ENCODE measurements at regions not wholly inside any gene's neighbourhood (a gene's known extent, or its start where the extent isn't known, plus 50 kb on each side); places are given as distances from the start of the nearest gene placed in this dataset.

DNA sequence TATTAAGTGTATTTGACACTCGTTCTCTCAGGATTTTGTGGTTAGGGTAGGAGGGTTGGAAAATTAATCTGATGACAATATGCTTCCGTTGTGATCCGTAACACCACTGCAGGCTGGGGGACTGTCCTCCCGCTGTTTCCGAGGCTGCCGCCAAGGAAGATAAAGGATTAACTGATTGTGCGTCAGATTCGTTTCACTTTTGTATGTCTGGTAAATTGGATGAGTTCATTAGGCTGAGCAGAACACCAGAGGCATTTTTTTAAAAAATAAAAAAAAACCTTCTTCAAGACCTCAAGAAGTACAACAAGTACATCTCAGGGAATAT lies 486.7 kb upstream of the SALL1 start:
- DNase-seq (ENCODE audit: low spot score): no peak
- H2AFZ ChIP-seq: no peak overlapping the region
- no peaks in the 10 kb centered on the region for H3K36me3 ChIP-seq (replicated peaks; ENCODE audit: insufficient read depth, low read depth)
- no peak overlapping the region for H3K27ac ChIP-seq
- H3K4me1 ChIP-seq (ENCODE audit: insufficient read depth): no peaks in the 10 kb centered on the region
- H3K79me2 ChIP-seq: no peaks in the 10 kb centered on the region
- H3K4me2 ChIP-seq: peak overlapping the region; percentile 8
- peaks cover 31% of the 10 kb centered on the region for H3K27me3 ChIP-seq
- H3K4me3 ChIP-seq: no peak overlapping the region
- WGBS (ENCODE audit: low lambda C conversion rate, missing lambda C conversion rate): 21% methylated on average over 8 of the region's 8 CpGs
- no peaks in the 10 kb centered on the region for H4K20me1 ChIP-seq (ENCODE audit: insufficient read depth, poor library complexity, severe bottlenecking)
- H3K9me3 ChIP-seq (ENCODE audit: low read depth): no peaks in the 10 kb centered on the region
- TF ChIP-seq EZH2 (IDR thresholded peaks at IDR 0.05; ENCODE audit: borderline replicate concordance) (no peak), CTCF (IDR thresholded peaks at IDR 0.05; ENCODE audit: poor library complexity) (no peak), EZH2phosphoT487 (IDR thresholded peaks at IDR 0.05; ENCODE audit: low read depth, severe bottlenecking, unreplicated experiment) (no peak)
- H3K9me2 ChIP-seq (replicated peaks; ENCODE audit: insufficient read depth): no peaks in the 10 kb centered on the region

GRCh38 chr16:51636920-51637769 lies 486.1 kb upstream of the SALL1 start:
- Histone ChIP-seq H3K27ac (no peak overlapping the region), H3K36me3 (replicated peaks; ENCODE audit: insufficient read depth, low read depth) (no peaks in the 10 kb centered on the region), H3K4me2 (peak overlapping the region; percentile 8), H4K20me1 (ENCODE audit: insufficient read depth, poor library complexity, severe bottlenecking) (no peaks in the 10 kb centered on the region), H3K27me3 (peaks cover 31% of the 10 kb centered on the region), H3K4me1 (ENCODE audit: insufficient read depth) (no peaks in the 10 kb centered on the region), H3K79me2 (no peaks in the 10 kb centered on the region), H3K4me3 (no peak overlapping the region), H3K9me2 (replicated peaks; ENCODE audit: insufficient read depth) (no peaks in the 10 kb centered on the region), H3K9me3 (ENCODE audit: low read depth) (no peaks in the 10 kb centered on the region), H2AFZ (no peak overlapping the region)
- 30% methylated on average over 16 of the region's 16 CpGs for WGBS (ENCODE audit: low lambda C conversion rate, missing lambda C conversion rate)
- DNase-seq (ENCODE audit: low spot score): no peak
- TF ChIP-seq CTCF (IDR thresholded peaks at IDR 0.05; ENCODE audit: poor library complexity) (no peak), EZH2 (IDR thresholded peaks at IDR 0.05; ENCODE audit: borderline replicate concordance) (no peak), EZH2phosphoT487 (IDR thresholded peaks at IDR 0.05; ENCODE audit: low read depth, severe bottlenecking, unreplicated experiment) (no peak)

GRCh38 chr16:51635181-51635580 lies 484.1 kb upstream of the SALL1 start:
- Histone ChIP-seq H2AFZ (no peak overlapping the region), H3K36me3 (replicated peaks; ENCODE audit: insufficient read depth, low read depth) (no peaks in the 10 kb centered on the region), H3K27me3 (peaks cover 31% of the 10 kb centered on the region), H3K9me3 (ENCODE audit: low read depth) (no peaks in the 10 kb centered on the region), H4K20me1 (ENCODE audit: insufficient read depth, poor library complexity, severe bottlenecking) (no peaks in the 10 kb centered on the region), H3K4me3 (no peak overlapping the region), H3K4me1 (ENCODE audit: insufficient read depth) (no peaks in the 10 kb centered on the region), H3K9me2 (replicated peaks; ENCODE audit: insufficient read depth) (no peaks in the 10 kb centered on the region), H3K79me2 (no peaks in the 10 kb centered on the region), H3K4me2 (no peak overlapping the region), H3K27ac (no peak overlapping the region)
- 46% methylated on average over 4 of the region's 4 CpGs for WGBS (ENCODE audit: low lambda C conversion rate, missing lambda C conversion rate)
- TF ChIP-seq EZH2phosphoT487 (IDR thresholded peaks at IDR 0.05; ENCODE audit: low read depth, severe bottlenecking, unreplicated experiment): no peak
- no peak for TF ChIP-seq EZH2 (IDR thresholded peaks at IDR 0.05; ENCODE audit: borderline replicate concordance)
- no peak for TF ChIP-seq CTCF (IDR thresholded peaks at IDR 0.05; ENCODE audit: poor library complexity)
- DNase-seq (ENCODE audit: low spot score): no peak
